Testis (tissue), 2 donors: ENCODE measurements at regions not wholly inside any gene's neighbourhood (a gene's known extent, or its start where the extent isn't known, plus 50 kb on each side); places are given as distances from the start of the nearest gene placed in this dataset.

ENCODE experiments used
- POLR2A ChIP-seq: fragments of 450-650 bp; IDR thresholded peaks from one replicate; pipeline ENCODE4 v1.6.1; 2017; ENCODE audit warnings: antibody characterized with exemption, mild to moderate bottlenecking, moderate library complexity
- TF ChIP-seq, protein P1 (sequence below), 3 experiments: fragments of 450-650 bp in 2 of 3; fragments of 200-600 bp in 1 of 3; sonication (generic) in 1 of 3; IDR thresholded peaks; one replicate each; pipeline ENCODE4 v1.5.1; 2016 to 2019; ENCODE audit warnings: antibody characterized with exemption in 3 of 3, mild to moderate bottlenecking in 2 of 3, moderate library complexity in 1 of 3

DNA sequence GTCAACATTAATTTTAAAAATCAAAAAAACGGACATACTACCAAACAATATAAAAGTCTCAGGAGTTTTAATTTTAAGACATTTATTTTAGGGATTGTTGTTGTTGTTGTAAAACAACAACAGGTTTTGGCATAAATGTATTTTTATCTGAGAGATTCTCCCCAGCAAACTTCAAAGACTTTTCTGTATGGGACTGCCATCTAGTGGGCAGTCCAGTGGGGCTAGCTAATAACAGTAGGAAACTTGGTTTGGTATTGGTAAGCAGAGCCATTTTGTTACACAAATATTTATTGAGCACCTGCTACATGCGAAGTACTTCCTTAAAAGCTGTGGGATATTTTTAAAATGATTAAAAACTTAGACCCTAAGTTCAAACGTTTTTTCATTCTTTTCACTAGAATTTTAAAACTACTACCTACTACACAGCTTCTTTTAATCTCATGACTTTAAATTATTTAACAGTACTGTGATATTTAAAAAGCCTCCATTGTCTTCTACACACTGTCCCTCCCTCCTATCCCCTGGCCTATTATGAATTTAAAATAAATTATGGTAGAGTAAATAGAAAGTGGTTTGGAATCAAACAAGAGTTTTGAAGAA is 1028.4 kb upstream of the INTU start:
- TF ChIP-seq, protein P1, sequence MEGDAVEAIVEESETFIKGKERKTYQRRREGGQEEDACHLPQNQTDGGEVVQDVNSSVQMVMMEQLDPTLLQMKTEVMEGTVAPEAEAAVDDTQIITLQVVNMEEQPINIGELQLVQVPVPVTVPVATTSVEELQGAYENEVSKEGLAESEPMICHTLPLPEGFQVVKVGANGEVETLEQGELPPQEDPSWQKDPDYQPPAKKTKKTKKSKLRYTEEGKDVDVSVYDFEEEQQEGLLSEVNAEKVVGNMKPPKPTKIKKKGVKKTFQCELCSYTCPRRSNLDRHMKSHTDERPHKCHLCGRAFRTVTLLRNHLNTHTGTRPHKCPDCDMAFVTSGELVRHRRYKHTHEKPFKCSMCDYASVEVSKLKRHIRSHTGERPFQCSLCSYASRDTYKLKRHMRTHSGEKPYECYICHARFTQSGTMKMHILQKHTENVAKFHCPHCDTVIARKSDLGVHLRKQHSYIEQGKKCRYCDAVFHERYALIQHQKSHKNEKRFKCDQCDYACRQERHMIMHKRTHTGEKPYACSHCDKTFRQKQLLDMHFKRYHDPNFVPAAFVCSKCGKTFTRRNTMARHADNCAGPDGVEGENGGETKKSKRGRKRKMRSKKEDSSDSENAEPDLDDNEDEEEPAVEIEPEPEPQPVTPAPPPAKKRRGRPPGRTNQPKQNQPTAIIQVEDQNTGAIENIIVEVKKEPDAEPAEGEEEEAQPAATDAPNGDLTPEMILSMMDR (IDR thresholded peaks at IDR 0.05), result peak; percentile 28 to 65 (median 43)
- TF ChIP-seq POLR2A, result no peak
